SK-N-SH (cell line): ENCODE measurements at regions not wholly inside any gene's neighbourhood (a gene's known extent, or its start where the extent isn't known, plus 50 kb on each side); places are given as distances from the start of the nearest gene placed in this dataset.

Experiments
- CTCF ChIA-PET: fragments of 300-600, 350-600 bp; formaldehyde crosslinking; extraction: SDS; loops from one replicate; lab custom pipeline; 2021; lab: Yijun Ruan, JAX
- POLR2A ChIA-PET: fragments of 350-600 bp; sonication (Branson Sonifier 250); formaldehyde crosslinking; extraction: SDS; loops from one replicate; lab custom pipeline; 2020; ENCODE audit warnings: antibody characterized with exemption, inconsistent platforms; lab: Yijun Ruan, JAX
- DNase-seq: peaks from one replicate; pipeline ENCODE4 v3.0.0; 2012
- H2AFZ ChIP-seq: fragments of 200-600 bp; sonication (generic); 2 replicates; pipeline ENCODE4 v1.8.1; 2016; ENCODE audit warnings: antibody characterized with exemption, mild to moderate bottlenecking, low read depth
- H3F3A ChIP-seq: fragments of 200-600 bp; sonication (generic); replicated peaks from 2 replicates; pipeline ENCODE3; 2016; ENCODE audit warnings: antibody characterized with exemption, mild to moderate bottlenecking; ENCODE audit not compliant: insufficient read depth
- H3K27ac ChIP-seq, 2 experiments: fragments of 200-500 bp in 1 of 2; fragments of 200-600 bp in 1 of 2; sonication (Bioruptor generic) in 1 of 2; sonication (generic), shearing (Covaris generic) in 1 of 2; 2 replicates each; pipeline versions ENCODE4 v1.5.1 to v1.6.1; 2014 to 2016; ENCODE audit warnings: low read depth in 2 of 2, inconsistent platforms in 1 of 2, low read length in 1 of 2, mild to moderate bottlenecking in 1 of 2, mixed read lengths in 1 of 2
- H3K27me3 ChIP-seq: fragments of 200-600 bp; sonication (generic), shearing (Covaris generic); 2 replicates; pipeline ENCODE4 v1.6.1; 2016; ENCODE audit warnings: mixed run types; ENCODE audit not compliant: insufficient read depth
- H3K36me3 ChIP-seq, 2 experiments: fragments of 200-500 bp in 1 of 2; fragments of 200-600 bp in 1 of 2; sonication (Bioruptor generic) in 1 of 2; sonication (generic) in 1 of 2; replicated peaks in 1 of 2; 2 replicates each; pipeline versions ENCODE3 to v1.5.1; 2014 to 2016; ENCODE audit warnings: low read length in 1 of 2, mild to moderate bottlenecking in 1 of 2; ENCODE audit not compliant: insufficient read depth in 2 of 2, control insufficient read depth in 1 of 2
- H3K4me1 ChIP-seq, 2 experiments: fragments of 200-500 bp in 1 of 2; fragments of 200-600 bp in 1 of 2; sonication (Bioruptor generic) in 1 of 2; sonication (generic), shearing (Covaris generic) in 1 of 2; 2 replicates each; pipeline versions ENCODE4 v1.5.1 to v1.6.1; 2014 to 2016; ENCODE audit warnings: low read depth in 1 of 2, low read length in 1 of 2, mixed run types in 1 of 2; ENCODE audit not compliant: insufficient read depth in 2 of 2, control insufficient read depth in 1 of 2
- H3K4me2 ChIP-seq: fragments of 200-600 bp; sonication (generic), shearing (Covaris generic); 2 replicates; pipeline ENCODE4 v1.6.1; 2017; ENCODE audit warnings: mixed run types
- H3K4me3 ChIP-seq, 2 experiments: fragments of 200-500 bp in 1 of 2; fragments of 200-600 bp in 1 of 2; sonication (Bioruptor generic) in 1 of 2; sonication (generic), shearing (Covaris generic) in 1 of 2; 2 replicates each; pipeline versions ENCODE4 v1.5.1 to v1.8.1; 2014 to 2016; ENCODE audit warnings: low read depth in 2 of 2, inconsistent platforms in 1 of 2, low read length in 1 of 2, mild to moderate bottlenecking in 1 of 2, mixed read lengths in 1 of 2, moderate library complexity in 1 of 2
- H3K79me2 ChIP-seq: fragments of 200-600 bp; sonication (generic); 2 replicates; pipeline ENCODE4 v1.8.1; 2017; ENCODE audit warnings: mild to moderate bottlenecking; ENCODE audit not compliant: insufficient read depth
- H3K9ac ChIP-seq: fragments of 200-600 bp; sonication (generic); 2 replicates; pipeline ENCODE4 v1.6.1; 2017; ENCODE audit warnings: mixed run types
- H3K9me2 ChIP-seq: fragments of 200-600 bp; sonication (generic); 2 replicates; pipeline ENCODE4 v1.6.1; 2017; ENCODE audit warnings: mixed run types
- H3K9me3 ChIP-seq: fragments of 200-600 bp; sonication (generic); 2 replicates; pipeline ENCODE4 v1.6.1; 2017; ENCODE audit warnings: mixed run types, mild to moderate bottlenecking, moderate library complexity
- H4K20me1 ChIP-seq: fragments of 200-600 bp; sonication (generic); 2 replicates; pipeline ENCODE4 v1.6.1; 2017; ENCODE audit warnings: mild to moderate bottlenecking, mixed run types; ENCODE audit not compliant: insufficient read depth
- CHD2 ChIP-seq: fragments of 150-350 bp; IDR thresholded peaks from 2 replicates; pipeline ENCODE4 v1.6.1; 2018; ENCODE audit warnings: low read length; ENCODE audit not compliant: partially characterized antibody
- ELF1 ChIP-seq: IDR thresholded peaks from 2 replicates; pipeline ENCODE4 v1.4.0; 2012
- EP300 ChIP-seq, 2 experiments: IDR thresholded peaks; 2 replicates each; pipeline versions ENCODE4 v1.4.0 to v1.6.1; 2012; ENCODE audit warnings: borderline replicate concordance in 1 of 2, low read depth in 1 of 2, low read length in 1 of 2
- FOXJ3 ChIP-seq: sonication (generic); formaldehyde crosslinking; IDR thresholded peaks from 2 replicates; pipeline ENCODE4 v1.5.1; 2020; ENCODE audit warnings: mild to moderate bottlenecking, missing genetic modification reagents
- FOXM1 ChIP-seq: IDR thresholded peaks from 2 replicates; pipeline ENCODE4 v1.4.0; 2012; ENCODE audit warnings: low read depth, mild to moderate bottlenecking
- GABPA ChIP-seq: IDR thresholded peaks from 2 replicates; pipeline ENCODE4 v1.4.0; 2012; ENCODE audit warnings: low read depth, mild to moderate bottlenecking
- JUND ChIP-seq: IDR thresholded peaks from 2 replicates; pipeline ENCODE4 v1.4.0; 2012
- MEF2A ChIP-seq: IDR thresholded peaks from 2 replicates; pipeline ENCODE4 v1.4.0; 2012; ENCODE audit warnings: low read depth, borderline replicate concordance
- NRF1 ChIP-seq: IDR thresholded peaks from 2 replicates; pipeline ENCODE4 v1.6.1; 2012; ENCODE audit warnings: low read depth, mild to moderate bottlenecking, low read length
- POLR2AphosphoS5 ChIP-seq: IDR thresholded peaks from 2 replicates; pipeline ENCODE4 v1.6.1; 2012; ENCODE audit warnings: low read depth, low read length
- RCOR1 ChIP-seq: fragments of 150-350 bp; IDR thresholded peaks from 2 replicates; pipeline ENCODE4 v1.6.1; 2017; ENCODE audit warnings: antibody characterized with exemption, low read length
- TCF12 ChIP-seq: IDR thresholded peaks from 2 replicates; pipeline ENCODE4 v1.4.0; 2012
- TEAD4 ChIP-seq: IDR thresholded peaks from 2 replicates; pipeline ENCODE4 v1.4.0; 2012; ENCODE audit warnings: mild to moderate bottlenecking, borderline replicate concordance; ENCODE audit not compliant: insufficient read depth
- YY1 ChIP-seq: IDR thresholded peaks from 2 replicates; pipeline ENCODE4 v1.4.0; 2012; ENCODE audit warnings: low read depth, mild to moderate bottlenecking
- WGBS: methylation state at CpG from one replicate; pipeline ENCODE4 v1.1.6; 2017; ENCODE audit warnings: low lambda C conversion rate; 5-methylcytosine and 5-hydroxymethylcytosine counted together
- TF ChIP-seq, protein P1 (sequence below): IDR thresholded peaks from 2 replicates; pipeline ENCODE4 v1.4.0; 2012; ENCODE audit warnings: low read depth
- TF ChIP-seq, protein P2 (sequence below): IDR thresholded peaks from 2 replicates; pipeline ENCODE4 v1.6.1; 2012; ENCODE audit warnings: mild to moderate bottlenecking, low read depth, low read length, moderate library complexity
- TF ChIP-seq, protein P3 (sequence below): fragments of 150-350 bp; IDR thresholded peaks from 2 replicates; pipeline ENCODE4 v1.6.1; 2016; ENCODE audit warnings: mild to moderate bottlenecking, low read depth, low read length
- TF ChIP-seq, protein P4 (sequence below): IDR thresholded peaks from 2 replicates; pipeline ENCODE4 v1.4.0; 2012; ENCODE audit warnings: low read depth, borderline replicate concordance
- TF ChIP-seq, protein P5 (sequence below): IDR thresholded peaks from 2 replicates; pipeline ENCODE4; 2012

DNA sequence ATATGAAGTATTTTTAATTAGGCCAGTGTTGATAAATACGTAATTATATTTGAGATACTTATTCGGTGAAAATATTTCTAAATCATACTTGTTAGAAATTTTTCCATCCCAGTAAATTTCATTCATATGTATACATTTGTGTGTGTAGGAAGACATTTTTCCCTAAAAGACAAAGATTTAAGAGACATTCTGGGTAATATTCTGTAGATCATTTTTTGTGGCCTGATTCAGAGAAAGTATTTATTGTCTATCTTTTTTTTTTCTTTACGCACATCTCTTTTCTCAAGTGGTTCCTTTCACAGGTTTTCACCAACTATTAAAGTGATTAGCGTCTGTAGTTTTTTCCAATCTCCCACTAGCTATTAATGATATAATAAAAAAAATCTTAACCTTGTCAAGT, 224.1 kb downstream of the MEF2C start:
- peaks cover 5% of the 10 kb centered on the region for H3F3A ChIP-seq
- TF ChIP-seq MEF2A (no peak), FOXM1 (no peak), FOXJ3 (CRISPR knock-in tag) (no peak)
- TF ChIP-seq, protein P1, sequence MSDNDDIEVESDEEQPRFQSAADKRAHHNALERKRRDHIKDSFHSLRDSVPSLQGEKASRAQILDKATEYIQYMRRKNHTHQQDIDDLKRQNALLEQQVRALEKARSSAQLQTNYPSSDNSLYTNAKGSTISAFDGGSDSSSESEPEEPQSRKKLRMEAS = no peak
- TF ChIP-seq, all 33 proteins: peak for 0
- H3K4me2 ChIP-seq = no peak overlapping the region
- H3K27ac ChIP-seq = no peak overlapping the region
- H3K36me3 ChIP-seq = no peaks in the 10 kb centered on the region
- no peaks in the 10 kb centered on the region for H4K20me1 ChIP-seq
- no peak for DNase-seq
- H3K9me3 ChIP-seq = no peaks in the 10 kb centered on the region
- H3K9ac ChIP-seq = no peak overlapping the region
- ChIA-PET CTCF (interaction anchor here (0.8 to 2.7 kb wide), 3 partner anchors 17 to 32 kb away, joined by 3 to 15 read pairs (median 7); no protein-coding TSS in a partner anchor), POLR2A (no interaction called here)
- H3K4me1 ChIP-seq = peaks cover 0 to 7% of the 10 kb centered on the region in 2 experiments; a peak in 1 of 4 replicates
- H3K27me3 ChIP-seq = peaks cover 26% of the 10 kb centered on the region
- no peak overlapping the region for H3K4me3 ChIP-seq
- 57% methylated on average over 4 of the region's 4 CpGs for WGBS
- H2AFZ ChIP-seq = no peak overlapping the region
- peaks cover 5% of the 10 kb centered on the region for H3K9me2 ChIP-seq
- no peaks in the 10 kb centered on the region for H3K79me2 ChIP-seq

DNA sequence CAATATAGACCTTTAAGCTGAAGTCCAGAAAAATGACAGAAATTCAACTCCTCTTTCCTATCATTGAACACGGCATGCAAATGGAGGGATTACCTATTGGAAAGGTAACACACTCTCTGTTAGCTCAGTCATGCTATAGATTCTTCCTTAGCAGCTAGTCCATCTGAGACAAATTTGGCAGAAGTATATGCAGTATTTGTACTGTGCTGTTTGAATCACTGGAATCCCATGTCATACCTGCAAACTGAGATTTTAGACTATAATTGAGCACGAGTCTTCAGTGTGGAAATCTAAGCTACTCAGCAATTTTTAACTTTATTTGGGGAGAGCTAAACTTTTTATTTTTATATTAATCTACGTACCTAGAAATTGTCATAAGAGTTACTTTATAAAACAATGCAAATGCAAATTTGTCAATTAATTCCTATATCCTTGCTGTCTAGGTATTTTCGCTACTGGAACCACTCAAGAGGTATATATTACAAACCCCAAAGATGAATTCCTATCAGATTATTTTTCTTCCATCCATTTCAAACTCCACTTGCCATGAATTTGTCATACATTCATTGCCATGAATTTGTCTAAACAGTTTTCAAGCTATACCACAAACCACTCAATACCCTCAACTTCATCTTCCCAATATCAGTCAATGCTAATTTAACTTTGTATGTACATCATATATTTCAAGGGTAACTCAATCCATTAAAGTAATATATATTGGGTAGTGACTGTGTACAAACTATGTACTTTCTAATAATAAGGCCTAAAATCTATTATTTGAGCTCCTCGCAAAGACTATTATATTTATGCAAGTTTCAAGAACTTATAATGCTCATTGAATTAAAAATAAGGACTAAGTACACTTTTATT, 224.8 kb downstream of the MEF2C start:
- H3K4me2 ChIP-seq = no peak overlapping the region
- H3K4me1 ChIP-seq = peaks cover 0 to 7% of the 10 kb centered on the region in 2 experiments; a peak in 1 of 4 replicates
- ChIA-PET POLR2A (no interaction called here), CTCF (interaction anchor here (0.8 to 2.7 kb wide), 3 partner anchors 18 to 32 kb away, joined by 3 to 15 read pairs (median 7); no protein-coding TSS in a partner anchor)
- 27% methylated on average over 5 of the region's 5 CpGs for WGBS
- peaks cover 5% of the 10 kb centered on the region for H3F3A ChIP-seq
- peaks cover 21% of the 10 kb centered on the region for H3K27me3 ChIP-seq
- TF ChIP-seq EP300 (IDR thresholded peaks at IDR 0.05; ENCODE audit: borderline replicate concordance in 1 of 2, low read depth in 1 of 2, low read length in 1 of 2) = no peak
- TF ChIP-seq POLR2AphosphoS5 = no peak
- TF ChIP-seq, protein P2, sequence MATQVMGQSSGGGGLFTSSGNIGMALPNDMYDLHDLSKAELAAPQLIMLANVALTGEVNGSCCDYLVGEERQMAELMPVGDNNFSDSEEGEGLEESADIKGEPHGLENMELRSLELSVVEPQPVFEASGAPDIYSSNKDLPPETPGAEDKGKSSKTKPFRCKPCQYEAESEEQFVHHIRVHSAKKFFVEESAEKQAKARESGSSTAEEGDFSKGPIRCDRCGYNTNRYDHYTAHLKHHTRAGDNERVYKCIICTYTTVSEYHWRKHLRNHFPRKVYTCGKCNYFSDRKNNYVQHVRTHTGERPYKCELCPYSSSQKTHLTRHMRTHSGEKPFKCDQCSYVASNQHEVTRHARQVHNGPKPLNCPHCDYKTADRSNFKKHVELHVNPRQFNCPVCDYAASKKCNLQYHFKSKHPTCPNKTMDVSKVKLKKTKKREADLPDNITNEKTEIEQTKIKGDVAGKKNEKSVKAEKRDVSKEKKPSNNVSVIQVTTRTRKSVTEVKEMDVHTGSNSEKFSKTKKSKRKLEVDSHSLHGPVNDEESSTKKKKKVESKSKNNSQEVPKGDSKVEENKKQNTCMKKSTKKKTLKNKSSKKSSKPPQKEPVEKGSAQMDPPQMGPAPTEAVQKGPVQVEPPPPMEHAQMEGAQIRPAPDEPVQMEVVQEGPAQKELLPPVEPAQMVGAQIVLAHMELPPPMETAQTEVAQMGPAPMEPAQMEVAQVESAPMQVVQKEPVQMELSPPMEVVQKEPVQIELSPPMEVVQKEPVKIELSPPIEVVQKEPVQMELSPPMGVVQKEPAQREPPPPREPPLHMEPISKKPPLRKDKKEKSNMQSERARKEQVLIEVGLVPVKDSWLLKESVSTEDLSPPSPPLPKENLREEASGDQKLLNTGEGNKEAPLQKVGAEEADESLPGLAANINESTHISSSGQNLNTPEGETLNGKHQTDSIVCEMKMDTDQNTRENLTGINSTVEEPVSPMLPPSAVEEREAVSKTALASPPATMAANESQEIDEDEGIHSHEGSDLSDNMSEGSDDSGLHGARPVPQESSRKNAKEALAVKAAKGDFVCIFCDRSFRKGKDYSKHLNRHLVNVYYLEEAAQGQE = no peak
- no peak for TF ChIP-seq GABPA
- TF ChIP-seq TEAD4 = no peak
- no peak for TF ChIP-seq JUND
- no peak for TF ChIP-seq RCOR1
- TF ChIP-seq TCF12 = no peak
- TF ChIP-seq, protein P3, sequence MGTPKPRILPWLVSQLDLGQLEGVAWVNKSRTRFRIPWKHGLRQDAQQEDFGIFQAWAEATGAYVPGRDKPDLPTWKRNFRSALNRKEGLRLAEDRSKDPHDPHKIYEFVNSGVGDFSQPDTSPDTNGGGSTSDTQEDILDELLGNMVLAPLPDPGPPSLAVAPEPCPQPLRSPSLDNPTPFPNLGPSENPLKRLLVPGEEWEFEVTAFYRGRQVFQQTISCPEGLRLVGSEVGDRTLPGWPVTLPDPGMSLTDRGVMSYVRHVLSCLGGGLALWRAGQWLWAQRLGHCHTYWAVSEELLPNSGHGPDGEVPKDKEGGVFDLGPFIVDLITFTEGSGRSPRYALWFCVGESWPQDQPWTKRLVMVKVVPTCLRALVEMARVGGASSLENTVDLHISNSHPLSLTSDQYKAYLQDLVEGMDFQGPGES = no peak
- TF ChIP-seq YY1 = no peak
- TF ChIP-seq ELF1 = no peak
- TF ChIP-seq NRF1 = no peak
- no peak for TF ChIP-seq CHD2
- TF ChIP-seq, protein P4, sequence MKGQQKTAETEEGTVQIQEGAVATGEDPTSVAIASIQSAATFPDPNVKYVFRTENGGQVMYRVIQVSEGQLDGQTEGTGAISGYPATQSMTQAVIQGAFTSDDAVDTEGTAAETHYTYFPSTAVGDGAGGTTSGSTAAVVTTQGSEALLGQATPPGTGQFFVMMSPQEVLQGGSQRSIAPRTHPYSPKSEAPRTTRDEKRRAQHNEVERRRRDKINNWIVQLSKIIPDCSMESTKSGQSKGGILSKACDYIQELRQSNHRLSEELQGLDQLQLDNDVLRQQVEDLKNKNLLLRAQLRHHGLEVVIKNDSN = no peak
- TF ChIP-seq, protein P1 = no peak
- TF ChIP-seq MEF2A = no peak
- TF ChIP-seq, protein P5, sequence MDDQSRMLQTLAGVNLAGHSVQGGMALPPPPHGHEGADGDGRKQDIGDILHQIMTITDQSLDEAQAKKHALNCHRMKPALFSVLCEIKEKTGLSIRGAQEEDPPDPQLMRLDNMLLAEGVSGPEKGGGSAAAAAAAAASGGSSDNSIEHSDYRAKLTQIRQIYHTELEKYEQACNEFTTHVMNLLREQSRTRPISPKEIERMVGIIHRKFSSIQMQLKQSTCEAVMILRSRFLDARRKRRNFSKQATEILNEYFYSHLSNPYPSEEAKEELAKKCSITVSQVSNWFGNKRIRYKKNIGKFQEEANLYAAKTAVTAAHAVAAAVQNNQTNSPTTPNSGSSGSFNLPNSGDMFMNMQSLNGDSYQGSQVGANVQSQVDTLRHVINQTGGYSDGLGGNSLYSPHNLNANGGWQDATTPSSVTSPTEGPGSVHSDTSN = no peak
- no peak overlapping the region for H3K9ac ChIP-seq
- no peak overlapping the region for H2AFZ ChIP-seq
- H3K9me3 ChIP-seq = no peaks in the 10 kb centered on the region
- no peak for DNase-seq
- peaks cover 5% of the 10 kb centered on the region for H3K9me2 ChIP-seq
- H3K36me3 ChIP-seq = no peaks in the 10 kb centered on the region
- no peaks in the 10 kb centered on the region for H3K79me2 ChIP-seq
- H3K4me3 ChIP-seq = no peak overlapping the region
- no peak overlapping the region for H3K27ac ChIP-seq
- H4K20me1 ChIP-seq = no peaks in the 10 kb centered on the region
